Type B pancreatic cell (in vitro differentiated cells): ENCODE measurements at regions not wholly inside any gene's neighbourhood (a gene's known extent, or its start where the extent isn't known, plus 50 kb on each side); places are given as distances from the start of the nearest gene placed in this dataset.

Experiments
- DNase-seq: peaks from one replicate; pipeline ENCODE4 v3.0.0; 2021; ENCODE audit warnings: mixed read lengths; ENCODE audit not compliant: unreplicated experiment; ENCODE audit errors: extremely low spot score
- H3K27ac Mint-ChIP-seq: 2 replicates; pipeline ENCODE4 v1.8.0; 2021; ENCODE audit warnings: mild to moderate bottlenecking, mixed read lengths
- H3K27me3 Mint-ChIP-seq: 2 replicates; pipeline ENCODE4 v1.8.0; 2021; ENCODE audit warnings: mixed read lengths
- H3K36me3 Mint-ChIP-seq: 2 replicates; pipeline ENCODE4 v1.8.0; 2021; ENCODE audit warnings: mixed read lengths
- H3K4me1 Mint-ChIP-seq: one replicate; pipeline ENCODE4 v1.8.0; 2021; ENCODE audit warnings: mixed read lengths; ENCODE audit not compliant: unreplicated experiment
- H3K4me3 Mint-ChIP-seq: 2 replicates; pipeline ENCODE4 v1.8.0; 2021; ENCODE audit warnings: mild to moderate bottlenecking, mixed read lengths
- H3K9me3 Mint-ChIP-seq: 2 replicates; pipeline ENCODE4 v1.8.0; 2021; ENCODE audit warnings: mixed read lengths
- TF ChIP-seq, protein P1 (sequence below): fragments of 200-600 bp; sonication (generic); conservative IDR thresholded peaks from 2 replicates; pipeline ENCODE4 v1.5.0; 2021; ENCODE audit warnings: antibody characterized with exemption, mild to moderate bottlenecking

GRCh38 chr13:32936716-32937115 is 79.5 kb upstream of the KL start:
- TF ChIP-seq, protein P1, sequence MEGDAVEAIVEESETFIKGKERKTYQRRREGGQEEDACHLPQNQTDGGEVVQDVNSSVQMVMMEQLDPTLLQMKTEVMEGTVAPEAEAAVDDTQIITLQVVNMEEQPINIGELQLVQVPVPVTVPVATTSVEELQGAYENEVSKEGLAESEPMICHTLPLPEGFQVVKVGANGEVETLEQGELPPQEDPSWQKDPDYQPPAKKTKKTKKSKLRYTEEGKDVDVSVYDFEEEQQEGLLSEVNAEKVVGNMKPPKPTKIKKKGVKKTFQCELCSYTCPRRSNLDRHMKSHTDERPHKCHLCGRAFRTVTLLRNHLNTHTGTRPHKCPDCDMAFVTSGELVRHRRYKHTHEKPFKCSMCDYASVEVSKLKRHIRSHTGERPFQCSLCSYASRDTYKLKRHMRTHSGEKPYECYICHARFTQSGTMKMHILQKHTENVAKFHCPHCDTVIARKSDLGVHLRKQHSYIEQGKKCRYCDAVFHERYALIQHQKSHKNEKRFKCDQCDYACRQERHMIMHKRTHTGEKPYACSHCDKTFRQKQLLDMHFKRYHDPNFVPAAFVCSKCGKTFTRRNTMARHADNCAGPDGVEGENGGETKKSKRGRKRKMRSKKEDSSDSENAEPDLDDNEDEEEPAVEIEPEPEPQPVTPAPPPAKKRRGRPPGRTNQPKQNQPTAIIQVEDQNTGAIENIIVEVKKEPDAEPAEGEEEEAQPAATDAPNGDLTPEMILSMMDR, result no peak
- Mint-ChIP-seq H3K4me3 (no peak overlapping the region), H3K36me3 (no peaks in the 10 kb centered on the region), H3K9me3 (peaks cover 10% of the 10 kb centered on the region), H3K27me3 (no peaks in the 10 kb centered on the region), H3K27ac (no peak overlapping the region), H3K4me1 (peaks cover 9% of the 10 kb centered on the region)
- no peak for DNase-seq

DNA sequence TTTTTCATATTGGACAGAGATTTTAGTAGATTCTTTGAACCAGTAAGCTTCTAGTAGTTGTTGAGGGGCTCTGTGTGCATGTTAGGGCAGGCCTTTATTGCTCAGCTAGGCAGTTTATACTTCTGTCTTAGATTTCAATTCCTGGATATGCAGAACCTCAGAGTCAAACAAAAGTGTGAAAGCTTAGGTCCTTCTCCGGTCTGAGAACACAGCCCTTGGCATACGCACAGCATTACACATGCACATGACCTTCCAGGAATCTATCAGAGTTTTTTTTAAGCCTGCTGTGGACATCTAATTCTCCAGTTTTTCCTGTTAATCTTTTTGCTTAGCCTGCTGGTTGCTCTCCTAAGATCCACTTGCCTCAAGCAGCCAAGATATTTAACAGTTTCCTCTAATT is 77.9 kb upstream of the KL start:
- H3K27ac Mint-ChIP-seq, result no peak overlapping the region
- no peak for DNase-seq
- H3K27me3 Mint-ChIP-seq, result no peaks in the 10 kb centered on the region
- TF ChIP-seq, protein P1, result no peak
- H3K4me1 Mint-ChIP-seq, result peaks cover 9% of the 10 kb centered on the region
- no peaks in the 10 kb centered on the region for H3K36me3 Mint-ChIP-seq
- H3K9me3 Mint-ChIP-seq, result peaks cover 13% of the 10 kb centered on the region
- no peak overlapping the region for H3K4me3 Mint-ChIP-seq

DNA sequence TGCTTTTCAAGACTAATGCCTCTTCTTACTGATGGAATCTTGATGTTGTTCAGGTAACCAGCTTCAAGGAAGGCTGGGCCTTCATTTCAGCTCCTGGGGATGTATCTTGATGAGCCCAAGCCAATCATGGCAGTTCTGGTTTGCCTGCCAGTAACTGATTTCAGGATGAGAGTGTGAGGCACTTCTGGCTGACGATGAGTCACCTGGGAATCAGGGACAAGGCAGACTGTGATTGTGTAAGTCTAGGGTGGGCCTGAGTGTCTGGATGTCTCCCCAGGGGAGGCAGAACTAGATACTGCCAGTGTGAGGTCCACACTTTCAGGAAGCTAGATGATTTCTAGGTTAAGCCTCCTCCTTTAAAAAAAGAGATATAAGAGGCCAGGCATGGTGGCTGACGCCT is 77.3 kb upstream of the KL start:
- DNase-seq, result no peak
- Mint-ChIP-seq H3K36me3 (no peaks in the 10 kb centered on the region), H3K9me3 (peaks cover 13% of the 10 kb centered on the region), H3K4me1 (peaks cover 9% of the 10 kb centered on the region), H3K27me3 (no peaks in the 10 kb centered on the region), H3K4me3 (no peak overlapping the region), H3K27ac (no peak overlapping the region)
- TF ChIP-seq, protein P1, result no peak

DNA sequence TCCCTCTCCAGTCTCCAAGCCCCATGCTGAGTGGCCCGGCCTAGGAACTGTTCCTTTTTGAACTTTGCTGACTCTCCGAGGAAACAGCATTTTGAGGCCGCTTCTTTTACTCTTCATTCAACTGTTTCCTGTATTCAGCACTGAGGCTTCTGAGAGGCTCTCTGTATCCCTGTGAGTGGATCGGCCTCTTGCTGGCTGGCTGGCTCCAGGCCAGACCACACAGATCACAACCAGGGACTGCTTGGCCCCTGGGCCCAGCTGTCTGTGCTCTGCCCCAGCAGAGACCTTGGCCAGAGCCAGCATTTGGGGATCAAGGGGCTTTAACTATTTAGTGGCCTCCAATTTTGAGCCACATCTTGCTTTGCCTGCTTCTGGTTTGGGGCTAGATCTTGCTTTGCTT is 75.6 kb upstream of the KL start:
- no peaks in the 10 kb centered on the region for H3K27me3 Mint-ChIP-seq
- peaks cover 9% of the 10 kb centered on the region for H3K4me1 Mint-ChIP-seq
- TF ChIP-seq, protein P1, result no peak
- DNase-seq, result no peak
- H3K27ac Mint-ChIP-seq, result no peak overlapping the region
- H3K4me3 Mint-ChIP-seq, result no peak overlapping the region
- H3K36me3 Mint-ChIP-seq, result no peaks in the 10 kb centered on the region
- H3K9me3 Mint-ChIP-seq, result peaks cover 17% of the 10 kb centered on the region

DNA sequence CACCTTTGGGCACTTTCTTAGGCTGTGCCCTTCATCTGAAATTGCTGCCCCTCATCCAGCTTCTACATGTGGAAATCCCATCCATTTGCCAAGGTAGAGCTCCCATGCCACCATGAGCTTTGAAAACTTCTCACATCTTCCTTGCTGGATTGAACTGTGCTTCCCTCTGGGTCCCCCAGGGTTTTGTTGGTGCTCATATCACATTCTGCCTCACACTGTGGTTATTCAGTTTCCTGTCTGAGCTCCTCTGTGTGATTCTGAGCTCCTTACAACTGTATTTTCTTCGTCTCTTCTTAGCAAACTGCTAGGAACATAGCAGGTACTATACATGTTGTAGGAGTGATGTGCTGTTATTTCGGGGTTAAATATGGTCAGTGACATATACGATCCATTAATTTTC is 74.9 kb upstream of the KL start:
- TF ChIP-seq, protein P1, result no peak
- H3K4me3 Mint-ChIP-seq, result no peak overlapping the region
- no peak for DNase-seq
- no peaks in the 10 kb centered on the region for H3K27me3 Mint-ChIP-seq
- H3K4me1 Mint-ChIP-seq, result peaks cover 9% of the 10 kb centered on the region
- no peak overlapping the region for H3K27ac Mint-ChIP-seq
- H3K36me3 Mint-ChIP-seq, result no peaks in the 10 kb centered on the region
- H3K9me3 Mint-ChIP-seq, result peaks cover 15% of the 10 kb centered on the region

GRCh38 chr13:32946558-32946957 is 69.7 kb upstream of the KL start:
- no peak overlapping the region for H3K4me3 Mint-ChIP-seq
- no peaks in the 10 kb centered on the region for H3K36me3 Mint-ChIP-seq
- no peak overlapping the region for H3K27ac Mint-ChIP-seq
- no peak for DNase-seq
- TF ChIP-seq, protein P1, result no peak
- H3K9me3 Mint-ChIP-seq, result peaks cover 14% of the 10 kb centered on the region
- peaks cover 3% of the 10 kb centered on the region for H3K27me3 Mint-ChIP-seq
- H3K4me1 Mint-ChIP-seq, result peaks cover 7% of the 10 kb centered on the region
